Endothelial cell of umbilical vein (primary cell): ENCODE measurements at regions not wholly inside any gene's neighbourhood (a gene's known extent, or its start where the extent isn't known, plus 50 kb on each side); places are given as distances from the start of the nearest gene placed in this dataset.

Experiments
- BruUV-seq: library from RNA; stranded (reverse); fragments of 400-500 nt; replicated peaks from 2 replicates; lab custom pipeline; 2021; lab: Mats Ljungman, UMichigan
- CTCF ChIA-PET: fragments of 300-600, 350-600 bp; sonication (Branson Sonifier 250); formaldehyde crosslinking; loops from one replicate; lab custom pipeline; 2021; ENCODE audit warnings: antibody characterized with exemption, inconsistent platforms; lab: Charles Lee
- POLR2A ChIA-PET: fragments of 300-600, 350-600 bp; sonication (Branson Sonifier 250); formaldehyde crosslinking; loops from one replicate; lab custom pipeline; 2021; ENCODE audit warnings: antibody characterized with exemption, inconsistent platforms; lab: Charles Lee
- DNase-seq: peaks from one replicate; pipeline ENCODE4 v3.0.0-alpha.2; 2011; ENCODE audit warnings: low read depth, low spot score
- FAIRE-seq: peaks from 2 replicates; lab custom pipeline; 2011; peaks lifted over from hg19 to GRCh38; lab: Jason Lieb, UNC
- H2AFZ ChIP-seq: 2 replicates; pipeline ENCODE4 v1.6.0; 2012; ENCODE audit warnings: low read depth, low read length, control low read depth, inconsistent platforms
- H3K27ac ChIP-seq: 2 replicates; pipeline ENCODE4 v1.5.1; 2011; ENCODE audit warnings: low read depth, mild to moderate bottlenecking, control low read depth, low read length, moderate library complexity; ENCODE audit not compliant: insufficient read depth
- H3K27me3 ChIP-seq, 2 experiments: 2 replicates each; pipeline versions ENCODE4 v1.6.0 to v1.6.1; 2011; ENCODE audit warnings: low read length in 2 of 2, mixed read lengths in 1 of 2; ENCODE audit not compliant: control insufficient read depth in 2 of 2, insufficient read depth in 2 of 2
- H3K36me3 ChIP-seq, 2 experiments: 2 replicates in 1 of 2; 3 replicates in 1 of 2; pipeline ENCODE4 v1.5.1; 2011; ENCODE audit warnings: low read length in 2 of 2, mild to moderate bottlenecking in 1 of 2, moderate library complexity in 1 of 2; ENCODE audit not compliant: control insufficient read depth in 2 of 2, insufficient read depth in 2 of 2; ENCODE audit errors: extremely low read depth in 1 of 2
- H3K4me1 ChIP-seq: 3 replicates; pipeline ENCODE4 v1.5.1; 2011; ENCODE audit warnings: mild to moderate bottlenecking, low read length; ENCODE audit not compliant: control insufficient read depth, insufficient read depth; ENCODE audit errors: extremely low read depth
- H3K4me2 ChIP-seq: 2 replicates; pipeline ENCODE4 v1.6.1; 2011; ENCODE audit warnings: low read length, control low read depth, mixed read lengths; ENCODE audit not compliant: insufficient read depth
- H3K4me3 ChIP-seq, 3 experiments: fragments of 200-600 bp in 1 of 3; sonication (generic), shearing (Covaris generic) in 1 of 3; replicated peaks in 1 of 3; 2 replicates each; pipeline ENCODE4 v1.5.1; 2011 to 2016; ENCODE audit warnings: control low read depth in 3 of 3, low read length in 3 of 3, mild to moderate bottlenecking in 2 of 3, inconsistent platforms in 1 of 3, low read depth in 1 of 3, moderate library complexity in 1 of 3; ENCODE audit not compliant: insufficient read depth in 1 of 3
- H3K79me2 ChIP-seq: 2 replicates; pipeline ENCODE4 v1.6.0; 2012; ENCODE audit warnings: low read length, inconsistent platforms; ENCODE audit not compliant: control insufficient read depth, insufficient read depth
- H3K9ac ChIP-seq: replicated peaks from 2 replicates; pipeline ENCODE3; 2011; ENCODE audit warnings: low read length, control low read depth; ENCODE audit not compliant: insufficient read depth; ENCODE audit errors: extremely low read depth
- H3K9me1 ChIP-seq: replicated peaks from 3 replicates; pipeline ENCODE4 v1.6.0; 2011; ENCODE audit warnings: mild to moderate bottlenecking, low read length; ENCODE audit not compliant: control insufficient read depth, insufficient read depth; ENCODE audit errors: extremely low read depth
- H3K9me3 ChIP-seq: replicated peaks from 2 replicates; pipeline ENCODE4 v1.5.1; 2012; ENCODE audit warnings: low read length, inconsistent platforms; ENCODE audit not compliant: control insufficient read depth, insufficient read depth
- H4K20me1 ChIP-seq: replicated peaks from 2 replicates; pipeline ENCODE3; 2011; ENCODE audit warnings: mild to moderate bottlenecking, low read length; ENCODE audit not compliant: control insufficient read depth, insufficient read depth; ENCODE audit errors: extremely low read depth
- CTCF ChIP-seq, 2 donors: IDR thresholded peaks; 1 replicate in 1 of 2; 2 replicates in 1 of 2; pipeline ENCODE4 v1.5.1; 2011; ENCODE audit warnings: low read length in 2 of 2, mild to moderate bottlenecking in 2 of 2, moderate library complexity in 2 of 2, control low read depth in 1 of 2, inconsistent platforms in 1 of 2, low read depth in 1 of 2; ENCODE audit not compliant: insufficient read depth in 1 of 2; ENCODE audit errors: extremely low read depth in 1 of 2
- EZH2 ChIP-seq: IDR thresholded peaks from 2 replicates; pipeline ENCODE4 v1.6.1; 2012; ENCODE audit warnings: borderline replicate concordance, low read depth, mild to moderate bottlenecking, moderate library complexity, low read length, inconsistent platforms; ENCODE audit not compliant: severe bottlenecking
- FOS ChIP-seq: IDR thresholded peaks from 2 replicates; pipeline ENCODE4 v1.6.1; 2011; ENCODE audit warnings: mild to moderate bottlenecking, low read length, moderate library complexity, borderline replicate concordance; ENCODE audit not compliant: insufficient read depth
- GATA2 ChIP-seq: IDR thresholded peaks from 2 replicates; pipeline ENCODE4 v1.7.0; 2011; ENCODE audit warnings: low read depth, mild to moderate bottlenecking, moderate library complexity, mixed read lengths, low read length; ENCODE audit not compliant: insufficient read length, insufficient read depth
- JUN ChIP-seq: IDR thresholded peaks from 2 replicates; pipeline ENCODE4 v1.6.1; 2011; ENCODE audit warnings: borderline replicate concordance, low read depth; ENCODE audit not compliant: insufficient read length, insufficient read depth
- MAX ChIP-seq: IDR thresholded peaks from 2 replicates; pipeline ENCODE4 v1.6.1; 2011; ENCODE audit not compliant: insufficient read depth, insufficient read length
- MYC ChIP-seq: IDR thresholded peaks from one replicate; pipeline ENCODE4 v1.6.1; 2011; ENCODE audit warnings: mild to moderate bottlenecking, low read depth, low read length
- POLR2A ChIP-seq: IDR thresholded peaks from 2 replicates; pipeline ENCODE4 v1.6.1; 2012; ENCODE audit warnings: low read depth, mild to moderate bottlenecking, control low read depth, low read length
- POLR2AphosphoS5 ChIP-seq: IDR thresholded peaks from 2 replicates; pipeline ENCODE4 v1.6.1; 2012; ENCODE audit warnings: low read depth, mild to moderate bottlenecking, control low read depth, low read length, moderate library complexity; ENCODE audit not compliant: insufficient read depth
- dilution Hi-C: fragments of 300-500 bp; cut with MboI; formaldehyde crosslinking; loops from one replicate; pipeline ENCODE4 v1.15.0; 2019; ENCODE audit warnings: low sequenced_read_pairs; ENCODE audit not compliant: extremely low pct_ligation_motif_present
- intact Hi-C: fragments of 100-400 bp; cut with micrococcal nuclease; formaldehyde crosslinking; loops from one replicate; pipeline ENCODE4 v1.10.0; 2022

- Histone ChIP-seq H3K9me1 (no peaks in the 10 kb centered on the region), H3K79me2 (no peaks in the 10 kb centered on the region), H3K9ac (no peak overlapping the region), H4K20me1 (no peaks in the 10 kb centered on the region), H3K27ac (no peak overlapping the region), H3K4me2 (no peak overlapping the region), H3K27me3 (peaks cover 2 to 4% of the 10 kb centered on the region in 2 experiments), H3K9me3 (no peaks in the 10 kb centered on the region), H3K4me1 (no peaks in the 10 kb centered on the region), H3K4me3 (no peak overlapping the region), H2AFZ (no peak overlapping the region), H3K36me3 (no peaks in the 10 kb centered on the region)
- no peak for DNase-seq
- no peak for TF ChIP-seq JUN
- no peak for TF ChIP-seq POLR2AphosphoS5
- TF ChIP-seq CTCF (IDR thresholded peaks at IDR 0.05; ENCODE audit: extremely low read depth in 1 of 2, insufficient read depth in 1 of 2, low read depth in 1 of 2, low read length in 2 of 2), result no peak
- no peak for TF ChIP-seq GATA2
- no peak for TF ChIP-seq MYC
- TF ChIP-seq FOS, result no peak
- TF ChIP-seq MAX, result no peak
- TF ChIP-seq POLR2A, result no peak
- TF ChIP-seq EZH2, result no peak
- ChIA-PET CTCF (no interaction called here), POLR2A (no interaction called here)
- BruUV-seq, result no TSS peak
- intact Hi-C loops, result no loop called here
- FAIRE-seq, result no peak
- dilution Hi-C loops, result no loop called here
These were observed 66.8 kb upstream of the NEBL start for GRCh38 chr10:20963721-20964595.
